GM21529 (cell line): ENCODE measurements at regions not wholly inside any gene's neighbourhood (a gene's known extent, or its start where the extent isn't known, plus 50 kb on each side); places are given as distances from the start of the nearest gene placed in this dataset.
A peak's percentile ranks its signal among the peaks of the same experiment; 100 is the strongest.

Experiments used
- ATAC-seq: cut with Tn5 transposase; IDR thresholded peaks from one replicate; pipeline ENCODE4 v1.9.1; 2021; ENCODE audit not compliant: unreplicated experiment

- no peak for ATAC-seq
Measured at GRCh38 chr16:85433477-85433876, 179.6 kb upstream of the GSE1 start.

- ATAC-seq: no peak
Measured at GRCh38 chr16:85435286-85435685, 177.8 kb upstream of the GSE1 start.

- no peak for ATAC-seq
Measured at GRCh38 chr16:85435700-85436099, 177.4 kb upstream of the GSE1 start.

GRCh38 chr16:85436207-85436606 lies 176.9 kb upstream of the GSE1 start:
- no peak for ATAC-seq

GRCh38 chr16:85436636-85437165 lies 176.4 kb upstream of the GSE1 start:
- ATAC-seq: no peak

GRCh38 chr16:85437166-85438052 lies 175.7 kb upstream of the GSE1 start:
- ATAC-seq: no peak

GRCh38 chr16:85438981-85439685 lies 174.0 kb upstream of the GSE1 start:
- ATAC-seq: no peak

- no peak for ATAC-seq
Measured at GRCh38 chr16:85440744-85441143, 172.4 kb upstream of the GSE1 start.

GRCh38 chr16:85441189-85441889 lies 171.8 kb upstream of the GSE1 start:
- no peak for ATAC-seq

- no peak for ATAC-seq
Measured at GRCh38 chr16:85441890-85442670, 171.0 kb upstream of the GSE1 start.

GRCh38 chr16:85443116-85443515 lies 170.0 kb upstream of the GSE1 start:
- no peak for ATAC-seq

GRCh38 chr16:85443531-85443930 lies 169.6 kb upstream of the GSE1 start:
- ATAC-seq: no peak

- ATAC-seq: no peak
Measured at GRCh38 chr16:85445064-85445778, 167.9 kb upstream of the GSE1 start.

GRCh38 chr16:85445779-85446222 lies 167.3 kb upstream of the GSE1 start:
- no peak for ATAC-seq

- ATAC-seq: peak; percentile 71
Measured at GRCh38 chr16:85446951-85447692, 166.0 kb upstream of the GSE1 start.

GRCh38 chr16:85447693-85448313 lies 165.3 kb upstream of the GSE1 start:
- ATAC-seq: peak; percentile 27

- ATAC-seq: no peak
Measured at GRCh38 chr16:85448557-85449190, 164.4 kb upstream of the GSE1 start.

- ATAC-seq: no peak
Measured at GRCh38 chr16:85449191-85449884, 163.8 kb upstream of the GSE1 start.
